Fibroblast of villous mesenchyme (primary cell): ENCODE measurements at regions not wholly inside any gene's neighbourhood (a gene's known extent, or its start where the extent isn't known, plus 50 kb on each side); places are given as distances from the start of the nearest gene placed in this dataset.

Experiments used
- DNase-seq: peaks from one replicate; pipeline ENCODE4 v3.0.0-alpha.2; 2010; ENCODE audit warnings: low read depth
- H3K4me3 ChIP-seq: 2 replicates; pipeline ENCODE4 v1.5.1; 2011; ENCODE audit warnings: low read depth, mild to moderate bottlenecking, low read length
- TF ChIP-seq, protein P1 (sequence below): IDR thresholded peaks from 2 replicates; pipeline ENCODE4 v1.5.1; 2012; ENCODE audit warnings: low read depth, mild to moderate bottlenecking, low read length; ENCODE audit not compliant: insufficient read depth

DNA sequence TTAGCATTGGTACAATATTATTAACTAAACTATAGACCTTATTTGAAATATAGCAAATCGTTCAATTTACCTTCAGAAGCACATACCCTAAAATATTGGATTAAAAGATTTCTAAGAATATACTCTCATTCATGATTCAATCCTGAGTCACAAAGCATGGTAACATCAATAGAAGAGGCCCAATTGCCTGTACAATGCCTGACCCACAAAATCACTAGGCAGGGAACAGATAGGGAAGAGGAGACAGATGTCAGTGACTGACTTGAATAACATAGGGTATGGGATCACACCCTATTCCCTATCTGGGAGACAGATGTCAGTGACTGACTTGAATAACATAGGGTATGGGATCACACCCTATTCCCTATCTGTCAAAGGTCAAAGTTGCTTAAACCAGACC, 611.6 kb upstream of the VRK2 start:
- TF ChIP-seq, protein P1, sequence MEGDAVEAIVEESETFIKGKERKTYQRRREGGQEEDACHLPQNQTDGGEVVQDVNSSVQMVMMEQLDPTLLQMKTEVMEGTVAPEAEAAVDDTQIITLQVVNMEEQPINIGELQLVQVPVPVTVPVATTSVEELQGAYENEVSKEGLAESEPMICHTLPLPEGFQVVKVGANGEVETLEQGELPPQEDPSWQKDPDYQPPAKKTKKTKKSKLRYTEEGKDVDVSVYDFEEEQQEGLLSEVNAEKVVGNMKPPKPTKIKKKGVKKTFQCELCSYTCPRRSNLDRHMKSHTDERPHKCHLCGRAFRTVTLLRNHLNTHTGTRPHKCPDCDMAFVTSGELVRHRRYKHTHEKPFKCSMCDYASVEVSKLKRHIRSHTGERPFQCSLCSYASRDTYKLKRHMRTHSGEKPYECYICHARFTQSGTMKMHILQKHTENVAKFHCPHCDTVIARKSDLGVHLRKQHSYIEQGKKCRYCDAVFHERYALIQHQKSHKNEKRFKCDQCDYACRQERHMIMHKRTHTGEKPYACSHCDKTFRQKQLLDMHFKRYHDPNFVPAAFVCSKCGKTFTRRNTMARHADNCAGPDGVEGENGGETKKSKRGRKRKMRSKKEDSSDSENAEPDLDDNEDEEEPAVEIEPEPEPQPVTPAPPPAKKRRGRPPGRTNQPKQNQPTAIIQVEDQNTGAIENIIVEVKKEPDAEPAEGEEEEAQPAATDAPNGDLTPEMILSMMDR, result no peak
- no peak for DNase-seq
- H3K4me3 ChIP-seq, result no peak overlapping the region

DNA sequence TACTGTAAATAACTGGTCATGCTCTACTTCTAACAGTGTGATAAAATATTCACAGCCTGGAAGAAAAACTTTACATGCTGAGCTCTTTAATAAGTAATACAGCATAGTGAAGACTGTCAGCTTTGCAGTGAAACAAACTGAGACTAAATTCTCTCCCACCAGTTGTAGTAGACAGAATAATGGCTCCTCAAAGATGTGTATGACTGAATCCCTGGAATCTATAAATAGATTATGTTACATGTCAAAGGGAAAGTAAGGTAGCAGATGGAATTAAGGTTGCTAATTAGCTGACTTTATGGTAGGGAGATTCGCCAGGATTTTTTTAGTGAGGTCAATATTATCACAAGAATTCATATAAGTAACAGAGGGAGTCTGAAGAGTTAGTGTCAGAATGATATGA, 609.5 kb upstream of the VRK2 start:
- no peak for DNase-seq
- no peak overlapping the region for H3K4me3 ChIP-seq
- TF ChIP-seq, protein P1, result no peak

DNA sequence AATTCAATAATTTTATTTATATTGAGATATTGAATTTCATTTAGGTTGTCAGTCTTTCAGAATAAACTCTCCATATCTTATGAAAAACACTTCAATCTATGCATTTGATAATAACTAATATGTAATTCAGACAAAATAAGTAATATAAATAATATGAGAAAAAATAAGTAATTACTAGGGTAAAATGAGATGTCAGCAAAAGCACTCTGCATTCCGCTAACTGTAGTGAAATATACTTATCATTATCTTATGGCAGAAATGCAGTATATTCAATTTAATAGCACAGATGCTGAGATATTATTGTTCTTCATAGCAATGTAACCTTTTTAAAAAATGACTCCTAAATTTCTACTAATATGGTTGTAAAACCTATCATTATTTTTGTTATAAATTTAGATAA, 606.2 kb upstream of the VRK2 start:
- no peak overlapping the region for H3K4me3 ChIP-seq
- TF ChIP-seq, protein P1, result no peak
- DNase-seq, result no peak

DNA sequence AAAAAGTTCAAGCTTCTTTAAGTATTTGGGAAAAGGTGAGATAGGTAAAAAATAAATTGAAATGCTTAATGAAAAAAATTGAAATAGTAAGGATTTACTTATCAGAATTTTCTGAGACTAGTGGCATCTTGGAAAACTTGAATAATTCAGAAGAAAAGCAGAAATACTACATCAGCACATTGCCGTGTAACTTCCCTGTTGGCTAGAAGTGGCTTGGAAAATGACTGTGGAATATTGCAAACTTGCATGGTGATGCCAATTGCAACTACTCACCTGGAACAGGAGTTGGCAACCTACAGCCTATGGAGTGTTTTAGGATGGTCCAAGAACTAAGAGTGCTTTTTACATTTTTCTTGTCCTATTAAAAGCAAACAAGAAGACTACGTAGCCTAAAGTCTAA, 603.5 kb upstream of the VRK2 start:
- TF ChIP-seq, protein P1, result no peak
- no peak for DNase-seq
- H3K4me3 ChIP-seq, result no peak overlapping the region

DNA sequence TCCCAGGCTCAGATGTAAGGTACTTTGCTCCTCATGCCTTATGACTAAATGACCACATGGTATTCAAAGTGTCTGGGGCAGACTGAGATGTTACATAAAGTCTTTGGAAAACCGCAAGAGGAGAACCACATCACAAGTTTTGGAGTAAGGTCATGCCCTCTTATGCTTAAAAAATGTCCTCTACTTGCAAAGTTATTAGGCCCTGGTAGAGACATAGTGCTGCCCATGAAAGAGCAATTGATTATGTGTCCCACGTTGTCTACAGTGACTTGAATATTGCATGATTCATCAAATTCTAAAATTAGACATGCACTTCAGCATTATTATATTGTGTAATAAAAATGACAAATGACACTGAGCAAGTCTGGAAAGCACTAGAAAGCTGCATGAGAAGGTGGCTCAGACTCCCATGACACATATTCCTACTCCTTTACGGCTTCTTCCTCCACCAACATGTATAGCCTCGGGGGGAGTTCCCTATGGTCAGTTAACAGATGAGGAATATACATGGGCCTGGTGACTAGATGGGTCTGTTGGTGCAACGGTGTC, 602.6 kb upstream of the VRK2 start:
- peak; percentile 56 for DNase-seq
- TF ChIP-seq, protein P1, result no peak

DNA sequence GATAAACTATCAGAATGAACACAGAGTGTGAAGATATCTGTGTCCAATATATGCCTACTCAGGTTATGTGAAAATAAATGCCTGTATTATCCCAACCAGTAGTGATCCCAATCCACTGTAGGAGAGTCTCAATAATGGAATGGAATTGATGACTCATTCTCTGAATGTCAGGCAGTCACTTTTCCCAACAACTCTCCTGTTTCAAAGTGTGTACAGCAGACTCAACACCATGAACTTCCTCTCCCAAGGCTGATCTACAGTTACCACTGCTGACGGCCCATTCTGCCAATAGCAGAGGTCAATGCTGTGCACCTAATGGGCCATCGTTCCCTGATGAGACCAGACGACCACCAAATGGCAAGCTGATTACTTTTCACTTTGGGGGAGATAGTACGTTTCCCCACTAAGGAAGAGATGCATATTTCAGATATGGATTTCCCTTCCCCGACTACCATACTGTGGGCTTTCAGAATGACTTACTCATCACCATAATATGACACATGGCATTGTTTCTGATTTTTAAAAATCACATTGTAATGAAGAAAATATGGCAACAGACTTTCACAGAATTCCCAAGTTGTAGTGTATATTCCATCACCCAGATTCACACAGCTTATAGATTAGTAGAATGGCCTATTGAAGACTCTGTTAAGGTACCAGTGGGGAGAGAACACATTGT, 601.7 kb upstream of the VRK2 start:
- H3K4me3 ChIP-seq, result no peak overlapping the region
- TF ChIP-seq, protein P1, result no peak
- no peak for DNase-seq

More for the DNA sequence above, 602.6 kb upstream of the VRK2 start:
- no peak overlapping the region for H3K4me3 ChIP-seq

DNA sequence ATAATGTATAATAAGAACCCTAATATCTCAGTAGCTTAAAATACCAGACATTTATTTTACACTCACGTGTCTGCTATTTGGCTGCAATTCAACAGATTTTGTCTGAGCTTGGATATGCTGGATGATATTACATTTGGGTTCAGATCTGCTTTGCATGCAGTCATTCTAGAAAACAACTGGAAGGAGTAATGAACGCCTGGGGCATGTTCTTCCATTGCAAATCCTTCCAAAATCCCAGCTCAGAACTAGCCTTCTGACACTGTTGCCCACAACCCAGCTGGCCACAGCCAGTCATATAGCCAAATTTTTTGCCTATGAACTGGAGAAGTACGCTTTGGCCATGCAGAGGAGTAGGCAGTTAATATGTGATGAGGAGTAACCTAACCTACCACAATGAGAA, 597.8 kb upstream of the VRK2 start:
- DNase-seq, result no peak
- TF ChIP-seq, protein P1, result no peak
- H3K4me3 ChIP-seq, result no peak overlapping the region
